Ramos (cell line): ENCODE measurements at regions not wholly inside any gene's neighbourhood (a gene's known extent, or its start where the extent isn't known, plus 50 kb on each side); places are given as distances from the start of the nearest gene placed in this dataset.

ENCODE experiments used
- in situ Hi-C: fragments of 300-500 bp; cut with MboI; formaldehyde crosslinking; loops from one replicate; pipeline ENCODE4 v1.14.3; 2022; ENCODE audit warnings: low sequenced_read_pairs; ENCODE audit not compliant: unreplicated experiment

GRCh38 chr19:30681162-30682100 is 309.2 kb downstream of the ZNF536 start:
- in situ Hi-C loops: loop anchor here (25.0 kb wide), 1 partner anchor 1556 kb away; no protein-coding TSS in a partner anchor

- in situ Hi-C loops: loop anchor here (25.0 kb wide), 1 partner anchor 1557 kb away; no protein-coding TSS in a partner anchor
Measured at GRCh38 chr19:30680399-30680798, 308.2 kb downstream of the ZNF536 start.

DNA sequence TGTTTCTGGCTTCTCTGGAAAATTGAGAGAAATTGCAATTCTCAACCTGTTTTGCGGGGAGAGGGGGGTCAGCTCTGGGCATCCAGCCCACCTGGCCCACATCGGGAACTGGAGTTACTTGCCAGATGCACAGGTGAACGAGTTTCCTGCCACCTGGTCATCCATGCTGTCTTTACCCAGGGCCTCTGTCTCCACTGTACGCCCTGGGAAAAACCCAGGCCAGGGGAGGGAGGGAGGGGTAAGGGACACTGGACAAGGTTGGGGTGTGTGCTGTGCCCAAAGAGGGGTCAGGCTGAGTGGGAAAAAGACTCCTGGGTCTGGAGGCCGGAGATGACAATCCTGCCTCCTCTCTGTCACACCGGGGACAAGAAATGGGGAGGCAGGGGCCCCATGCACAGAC is 307.6 kb downstream of the ZNF536 start:
- in situ Hi-C loops: loop anchor here (25.0 kb wide), 1 partner anchor 1558 kb away; no protein-coding TSS in a partner anchor

GRCh38 chr19:30679153-30679702 is 307.0 kb downstream of the ZNF536 start:
- in situ Hi-C loops: loop anchor here (25.0 kb wide), 1 partner anchor 1558 kb away; no protein-coding TSS in a partner anchor

DNA sequence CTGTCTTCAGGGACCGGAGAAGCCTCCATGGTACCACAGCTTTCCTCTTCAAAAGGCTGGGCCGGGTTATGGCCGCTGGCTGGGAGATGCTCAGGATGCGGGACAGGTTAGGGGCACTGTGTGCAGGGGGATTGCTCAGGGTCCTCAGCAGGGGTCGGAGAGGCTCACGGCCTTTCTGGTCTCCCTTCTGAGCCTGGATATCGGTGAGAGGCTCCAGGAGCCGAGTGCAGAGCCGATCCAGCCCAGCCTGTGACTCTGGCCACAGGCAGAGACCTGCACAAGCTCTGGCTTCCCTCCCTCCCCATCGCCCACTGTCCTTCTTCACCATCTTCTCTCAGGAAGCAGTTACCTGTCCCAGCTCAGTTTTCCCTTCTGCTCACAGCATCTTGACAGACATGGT is 306.0 kb downstream of the ZNF536 start:
- in situ Hi-C loops: loop anchor here (25.0 kb wide), 1 partner anchor 1559 kb away; no protein-coding TSS in a partner anchor

GRCh38 chr19:30677702-30678101 is 305.5 kb downstream of the ZNF536 start:
- in situ Hi-C loops: loop anchor here (25.0 kb wide), 1 partner anchor 1560 kb away; no protein-coding TSS in a partner anchor

DNA sequence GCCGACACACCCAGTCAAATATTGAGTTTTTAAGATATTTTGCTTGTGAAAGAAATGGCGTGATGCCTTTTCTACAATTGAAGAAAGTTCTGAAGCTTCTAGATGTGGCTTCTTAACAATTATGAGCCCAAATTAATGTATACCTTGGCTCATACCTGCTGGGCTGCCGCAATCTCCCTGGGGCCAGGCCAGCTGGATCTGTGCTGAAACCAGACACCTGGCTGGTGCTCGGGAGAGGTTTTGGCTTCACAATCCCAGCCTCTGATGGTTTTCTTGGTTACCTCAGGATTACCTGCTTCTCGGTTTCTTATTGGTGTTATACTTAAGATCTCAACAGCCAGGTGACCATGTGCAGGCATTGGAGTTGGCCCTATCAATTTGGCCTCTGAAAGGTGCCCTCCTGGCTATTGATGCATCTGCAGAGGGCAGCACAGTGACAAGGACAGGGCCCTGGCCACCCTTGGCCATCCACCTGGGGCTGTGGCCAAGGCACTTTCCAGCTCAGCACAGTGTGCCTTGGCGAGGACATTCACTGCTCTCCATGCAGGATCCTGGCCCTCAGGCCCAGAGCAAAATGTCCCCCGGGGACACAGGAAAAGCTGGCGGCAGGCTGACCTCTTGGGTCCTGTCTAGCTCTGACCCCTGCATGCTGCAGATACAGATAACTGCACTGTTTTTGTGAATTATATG is 305.0 kb downstream of the ZNF536 start:
- in situ Hi-C loops: loop anchor here (25.0 kb wide), 1 partner anchor 1560 kb away; no protein-coding TSS in a partner anchor

DNA sequence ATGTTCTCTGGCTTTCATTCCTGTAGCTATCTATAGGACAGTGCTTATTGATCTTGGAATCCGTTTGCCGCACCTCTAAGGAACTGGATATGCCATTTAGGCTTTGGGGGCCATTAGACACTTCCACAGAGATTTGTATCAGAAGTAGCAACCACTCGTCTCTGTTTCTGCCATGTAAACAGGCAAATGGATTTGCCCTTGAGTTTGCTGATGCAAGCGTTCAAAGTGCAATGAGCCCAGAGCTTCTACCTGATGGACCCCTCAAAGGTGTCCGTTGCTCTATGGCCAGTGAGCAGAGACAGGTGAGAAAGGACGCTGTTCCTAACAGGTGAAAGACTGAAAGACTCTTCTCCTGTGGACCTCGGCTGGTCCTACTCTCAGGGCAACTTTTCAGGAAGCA is 302.9 kb downstream of the ZNF536 start:
- in situ Hi-C loops: loop anchor here (25.0 kb wide), 1 partner anchor 1562 kb away; no protein-coding TSS in a partner anchor

DNA sequence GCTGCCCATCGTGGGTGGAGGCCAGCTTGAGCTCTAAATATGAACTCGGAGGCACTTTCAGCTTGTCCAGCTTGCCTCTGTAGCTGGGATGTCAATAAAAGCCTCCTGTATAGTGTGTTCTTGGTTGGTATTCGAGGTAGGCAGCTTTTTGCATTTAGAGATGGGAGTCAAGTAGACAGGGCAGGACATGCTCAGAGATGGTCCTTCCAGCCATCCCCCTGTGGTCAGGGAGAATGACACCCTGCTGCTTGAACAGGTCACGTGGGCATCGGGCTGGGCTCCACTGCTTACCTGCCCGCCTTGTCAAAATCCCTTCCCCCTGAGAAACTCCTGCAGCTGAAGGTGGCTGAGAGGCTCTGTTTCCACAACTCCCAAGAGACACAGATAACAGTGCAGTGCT is 302.5 kb downstream of the ZNF536 start:
- in situ Hi-C loops: loop anchor here (25.0 kb wide), 2 partner anchors 912 to 1563 kb away; no protein-coding TSS in a partner anchor

DNA sequence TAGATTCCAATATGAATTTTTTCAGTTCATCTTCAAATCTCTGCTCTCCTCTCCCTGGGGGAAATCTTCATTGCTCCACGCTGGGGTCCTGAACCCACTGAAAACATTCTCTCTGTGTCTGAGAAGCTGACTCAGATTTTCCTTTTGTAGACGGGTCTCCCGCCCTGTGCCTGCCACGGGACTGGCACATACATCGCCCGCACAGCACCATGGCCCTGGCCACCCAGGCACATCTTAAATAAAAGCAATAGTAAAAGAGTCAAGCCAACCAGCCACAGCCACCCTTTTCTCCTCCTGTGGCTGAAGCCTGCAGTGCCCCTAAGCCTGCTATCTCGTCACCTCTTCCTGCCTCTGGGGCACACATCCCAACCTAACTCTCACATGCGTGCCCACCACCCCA is 301.2 kb downstream of the ZNF536 start:
- in situ Hi-C loops: loop anchor here (25.0 kb wide), 1 partner anchor 911 kb away; no protein-coding TSS in a partner anchor

- in situ Hi-C loops: loop anchor here (25.0 kb wide), 1 partner anchor 911 kb away; no protein-coding TSS in a partner anchor
Measured at GRCh38 chr19:30672926-30673325, 300.7 kb downstream of the ZNF536 start.

DNA sequence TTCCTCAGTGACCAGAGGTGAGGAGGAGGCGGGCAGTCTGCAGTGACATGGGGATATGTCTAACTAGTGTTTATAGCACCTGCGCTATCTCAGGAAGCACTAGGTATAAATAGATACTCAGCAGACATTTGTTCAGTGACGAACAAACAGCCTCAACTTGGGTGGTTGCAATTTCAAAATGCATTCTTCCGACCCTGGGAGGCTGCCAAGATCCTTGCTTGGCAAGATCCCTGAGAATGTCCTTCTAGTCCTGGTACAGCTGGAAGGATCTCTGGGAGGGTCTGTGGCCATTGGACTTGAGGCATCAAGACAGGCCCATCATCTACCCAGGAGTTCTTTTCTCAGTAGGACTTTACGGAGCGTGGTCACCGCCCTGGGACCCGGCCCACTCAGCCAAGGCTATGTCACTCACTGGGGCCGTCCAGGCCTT is 299.5 kb downstream of the ZNF536 start:
- in situ Hi-C loops: loop anchor here (25.0 kb wide), 1 partner anchor 909 kb away; no protein-coding TSS in a partner anchor

- in situ Hi-C loops: loop anchor here (25.0 kb wide), 1 partner anchor 909 kb away; no protein-coding TSS in a partner anchor
Measured at GRCh38 chr19:30671367-30671619, 299.1 kb downstream of the ZNF536 start.

DNA sequence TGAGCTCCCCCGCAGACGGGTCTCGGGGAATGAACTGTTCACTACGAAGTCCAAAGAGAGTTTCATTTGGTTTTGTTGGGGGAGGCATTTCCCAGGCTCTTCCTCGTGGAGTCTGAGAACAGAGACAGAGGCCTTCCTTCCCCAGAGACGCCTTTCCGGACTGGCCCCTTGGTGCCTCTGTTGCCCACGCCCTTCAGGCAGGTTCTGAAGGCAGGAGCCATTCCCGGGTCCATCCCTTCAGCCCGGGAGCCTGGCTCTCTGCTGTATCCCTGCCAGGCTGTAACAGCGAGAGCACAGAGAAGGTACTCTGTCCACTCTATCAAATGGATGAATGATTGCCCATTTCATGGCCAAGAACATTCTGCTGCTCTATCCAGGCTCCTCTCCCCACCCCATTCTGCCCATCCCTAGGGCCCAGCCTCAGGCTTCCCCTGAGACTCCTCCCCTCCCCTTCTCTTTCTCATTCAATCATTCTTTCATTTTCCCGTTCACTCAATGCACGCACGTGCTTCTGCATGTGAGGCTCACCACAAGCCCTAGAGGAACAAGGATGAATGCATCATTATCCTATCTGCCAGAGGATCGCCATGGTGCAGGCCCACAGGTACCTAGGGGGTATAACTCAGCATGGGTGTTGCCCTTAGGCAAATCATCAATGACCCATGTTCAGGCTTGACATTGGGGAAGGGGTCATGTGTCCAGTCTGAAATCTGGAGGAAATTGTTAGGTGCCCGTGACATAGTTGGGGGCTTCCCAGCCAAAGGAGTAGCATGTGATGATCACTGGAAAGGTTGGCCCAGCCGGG is 298.6 kb downstream of the ZNF536 start:
- in situ Hi-C loops: loop anchor here (25.0 kb wide), 1 partner anchor 908 kb away; no protein-coding TSS in a partner anchor

DNA sequence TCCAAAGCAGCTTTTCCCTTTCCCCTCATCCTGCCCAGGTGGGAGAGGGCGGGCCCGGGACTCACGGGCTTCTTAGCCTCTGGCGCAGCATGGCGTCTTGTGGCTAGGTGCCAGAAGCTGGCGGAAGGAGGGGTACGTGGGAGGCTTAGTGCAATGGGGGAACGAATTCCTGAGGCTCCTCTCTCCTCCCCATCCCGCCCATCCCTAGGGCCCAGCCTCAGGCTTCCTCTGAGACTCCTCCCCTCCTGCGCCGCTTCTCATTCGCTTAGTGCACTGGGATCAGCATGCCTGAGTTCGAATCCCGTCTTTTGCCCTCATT is 297.8 kb downstream of the ZNF536 start:
- in situ Hi-C loops: loop anchor here (25.0 kb wide), 1 partner anchor 908 kb away; no protein-coding TSS in a partner anchor

GRCh38 chr19:30669329-30670010 is 297.3 kb downstream of the ZNF536 start:
- in situ Hi-C loops: loop anchor here (25.0 kb wide), 1 partner anchor 907 kb away; no protein-coding TSS in a partner anchor

DNA sequence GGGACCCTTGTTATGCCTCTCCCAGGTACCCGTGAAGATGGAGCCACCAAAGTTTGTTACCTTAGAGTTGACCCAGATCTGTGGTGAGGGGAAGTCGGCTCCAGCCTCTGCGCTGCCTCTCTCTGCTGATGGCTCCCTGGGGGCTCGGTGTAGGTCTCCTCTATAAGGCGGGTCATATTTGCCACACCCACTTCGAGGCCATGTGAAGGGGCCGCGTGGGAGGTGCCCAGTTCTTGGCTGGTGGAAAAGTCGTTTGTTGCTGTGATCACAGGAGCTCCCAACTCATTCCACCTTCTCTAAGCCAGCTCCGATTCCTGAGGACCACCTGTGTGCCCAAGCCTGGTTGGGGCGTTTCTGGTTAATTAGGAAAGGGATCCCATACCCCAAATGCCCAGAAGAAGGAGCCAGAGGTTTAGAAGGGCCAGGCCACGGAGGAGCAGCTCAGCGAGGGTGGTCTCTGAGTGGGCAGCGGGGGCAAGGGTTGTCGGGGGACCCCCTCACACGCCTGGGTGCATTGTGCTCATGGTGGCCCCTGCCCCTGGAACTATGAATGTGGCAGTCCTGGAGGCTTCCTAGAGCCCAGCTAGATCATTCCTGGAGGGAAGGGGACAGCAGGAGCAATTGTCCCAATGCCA is 296.5 kb downstream of the ZNF536 start:
- in situ Hi-C loops: loop anchor here (25.0 kb wide), 1 partner anchor 906 kb away; no protein-coding TSS in a partner anchor

DNA sequence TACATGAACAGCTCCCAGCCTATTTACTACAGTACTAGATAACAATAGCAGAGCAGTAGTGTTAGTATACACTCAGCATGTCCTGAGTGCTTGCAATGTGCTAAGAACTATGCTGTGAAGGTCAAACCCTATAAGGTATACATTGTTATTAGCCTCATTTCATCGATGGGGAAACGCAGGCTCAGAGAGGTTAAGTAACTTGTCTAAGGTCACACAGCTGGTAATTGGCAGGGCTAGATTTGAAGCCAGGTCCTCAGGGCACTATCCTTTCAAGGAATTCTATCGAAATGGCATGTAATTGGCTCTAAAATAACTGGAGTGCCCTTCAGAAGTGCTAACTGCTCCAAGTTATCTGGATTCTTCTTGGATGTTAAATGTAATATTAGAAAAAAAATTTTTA is 295.6 kb downstream of the ZNF536 start:
- in situ Hi-C loops: loop anchor here (25.0 kb wide), 1 partner anchor 905 kb away; no protein-coding TSS in a partner anchor
